HCT116 (cell line): ENCODE measurements at regions not wholly inside any gene's neighbourhood (a gene's known extent, or its start where the extent isn't known, plus 50 kb on each side); places are given as distances from the start of the nearest gene placed in this dataset.

Experiments
- ATAC-seq: fragments of 200-7000 bp; cut with Tn5 transposase; 2 replicates; pipeline ENCODE4 v1.9.1; 2020; ENCODE audit warnings: mild to moderate bottlenecking, moderate library complexity
- BruUV-seq: library from RNA; stranded (reverse); fragments of 400-500 nt; replicated peaks from 2 replicates; lab custom pipeline; 2021; lab: Mats Ljungman, UMichigan
- CTCF ChIA-PET: fragments of 300-600 bp; sonication (Branson Sonifier 250); formaldehyde crosslinking; loops from one replicate; lab custom pipeline; 2021; ENCODE audit warnings: antibody characterized with exemption; lab: Charles Lee
- POLR2A ChIA-PET: fragments of 300-600, 350-600 bp; sonication (Branson Sonifier 250); formaldehyde crosslinking; loops from one replicate; lab custom pipeline; 2021; ENCODE audit warnings: antibody characterized with exemption; lab: Charles Lee
- RAD21 ChIA-PET, 2 experiments: fragments of 300-600 bp; sonication (Branson Sonifier 250); formaldehyde crosslinking; loops; one replicate each; lab custom pipeline; 2023; ENCODE audit warnings: low total read pairs in 2 of 2; ENCODE audit not compliant: uncharacterized antibody in 2 of 2, unreplicated experiment in 2 of 2, low non-redundant PET in 1 of 2; lab: Charles Lee
- DNase-seq: peaks from one replicate; pipeline ENCODE4 v3.0.0-alpha.2; 2010; ENCODE audit warnings: low read depth, low spot score
- H2AFZ ChIP-seq: fragments of 200-600 bp; shearing (Covaris generic), sonication (generic); 2 replicates; pipeline ENCODE4 v1.6.1; 2017; ENCODE audit warnings: low read depth, mixed run types, mixed read lengths, antibody characterized with exemption, low read length; ENCODE audit not compliant: poor library complexity, severe bottlenecking
- H3K27ac ChIP-seq: 2 replicates; pipeline ENCODE4 v1.5.1; 2012; ENCODE audit warnings: low read depth, low read length
- H3K27me3 ChIP-seq: fragments of 200-600 bp; sonication (generic); 2 replicates; pipeline ENCODE4 v1.6.1; 2016; ENCODE audit warnings: mixed run types, low read length, mixed read lengths; ENCODE audit not compliant: insufficient read depth
- H3K36me3 ChIP-seq, 2 experiments: fragments of 200-500 bp in 1 of 2; fragments of 200-600 bp in 1 of 2; sonication (Bioruptor generic) in 1 of 2; sonication (generic) in 1 of 2; 2 replicates each; pipeline versions ENCODE4 v1.5.1 to v1.6.1; 2014 to 2016; ENCODE audit warnings: low read length in 2 of 2, inconsistent platforms in 1 of 2, mixed read lengths in 1 of 2, mixed run types in 1 of 2; ENCODE audit not compliant: insufficient read depth in 2 of 2, control insufficient read depth in 1 of 2
- H3K4me1 ChIP-seq, 2 experiments: fragments of 200-600 bp in 1 of 2; sonication (generic) in 1 of 2; 2 replicates each; pipeline versions ENCODE4 v1.5.1 to v1.6.1; 2012 to 2017; ENCODE audit warnings: low read length in 2 of 2, inconsistent platforms in 1 of 2, mild to moderate bottlenecking in 1 of 2, mixed read lengths in 1 of 2, mixed run types in 1 of 2, moderate library complexity in 1 of 2; ENCODE audit not compliant: insufficient read depth in 2 of 2, control insufficient read depth in 1 of 2
- H3K4me2 ChIP-seq: fragments of 200-600 bp; sonication (generic); 2 replicates; pipeline ENCODE4 v1.6.1; 2017; ENCODE audit warnings: mixed run types, low read length, mixed read lengths
- H3K4me3 ChIP-seq, 2 experiments: fragments of 200-600 bp in 1 of 2; sonication (generic) in 1 of 2; replicated peaks in 1 of 2; 2 replicates each; pipeline ENCODE4 v1.5.1; 2011 to 2016; ENCODE audit warnings: low read length in 2 of 2, control low read depth in 1 of 2, low read depth in 1 of 2, mild to moderate bottlenecking in 1 of 2, mixed read lengths in 1 of 2, mixed run types in 1 of 2
- H3K79me2 ChIP-seq: fragments of 200-600 bp; sonication (generic); 2 replicates; pipeline ENCODE4 v1.6.1; 2017; ENCODE audit warnings: mild to moderate bottlenecking, mixed run types, low read length, moderate library complexity, mixed read lengths; ENCODE audit not compliant: insufficient read depth
- H3K9ac ChIP-seq: fragments of 200-600 bp; sonication (generic); 2 replicates; pipeline ENCODE4 v1.6.1; 2016; ENCODE audit warnings: low read length, mixed read lengths
- H3K9me2 ChIP-seq: fragments of 200-600 bp; sonication (generic), shearing (Covaris generic); 2 replicates; pipeline ENCODE4 v1.6.1; 2017; ENCODE audit warnings: mixed run types, mild to moderate bottlenecking, moderate library complexity; ENCODE audit not compliant: insufficient read depth
- H3K9me3 ChIP-seq, 2 experiments: fragments of 200-500 bp in 1 of 2; fragments of 200-600 bp in 1 of 2; sonication (Bioruptor generic) in 1 of 2; sonication (generic) in 1 of 2; 2 replicates each; pipeline ENCODE4 v1.6.1; 2014 to 2017; ENCODE audit warnings: low read length in 2 of 2, mixed read lengths in 2 of 2, inconsistent platforms in 1 of 2, low read depth in 1 of 2, mild to moderate bottlenecking in 1 of 2, mixed run types in 1 of 2, moderate library complexity in 1 of 2; ENCODE audit not compliant: control insufficient read depth in 1 of 2, insufficient read depth in 1 of 2
- H4K20me1 ChIP-seq: fragments of 200-600 bp; sonication (generic), shearing (Covaris generic); 2 replicates; pipeline ENCODE4 v1.6.1; 2017; ENCODE audit warnings: mixed run types, mild to moderate bottlenecking, moderate library complexity; ENCODE audit not compliant: insufficient read depth
- ATF3 ChIP-seq: IDR thresholded peaks from 2 replicates; pipeline ENCODE4 v1.6.1; 2012
- CBX3 ChIP-seq: IDR thresholded peaks from 2 replicates; pipeline ENCODE4 v1.6.1; 2012; ENCODE audit warnings: low read depth
- CEBPB ChIP-seq: IDR thresholded peaks from 2 replicates; pipeline ENCODE4 v1.6.1; 2012; ENCODE audit warnings: low read depth
- CTCF ChIP-seq, 3 experiments: fragments of 200-600 bp in 1 of 3; sonication (generic) in 1 of 3; IDR thresholded peaks in 2 of 3; conservative IDR thresholded peaks in 1 of 3; 2 replicates each; pipeline ENCODE4 v1.5.1; 2012 to 2017; ENCODE audit warnings: low read depth in 2 of 3, low read length in 2 of 3, antibody characterized with exemption in 1 of 3, borderline replicate concordance in 1 of 3, control low read depth in 1 of 3, mild to moderate bottlenecking in 1 of 3, mixed read lengths in 1 of 3, mixed run types in 1 of 3, moderate library complexity in 1 of 3; ENCODE audit not compliant: insufficient read depth in 1 of 3
- EGR1 ChIP-seq: IDR thresholded peaks from 2 replicates; pipeline ENCODE4 v1.6.1; 2012; ENCODE audit warnings: low read depth
- ELF1 ChIP-seq: IDR thresholded peaks from 2 replicates; pipeline ENCODE4 v1.6.1; 2012; ENCODE audit warnings: low read depth, borderline replicate concordance
- EZH2 ChIP-seq: fragments of 200-600 bp; sonication (generic); IDR thresholded peaks from 2 replicates; pipeline ENCODE4 v1.6.1; 2017; ENCODE audit warnings: antibody characterized with exemption, mixed run types
- MAX ChIP-seq: IDR thresholded peaks from 2 replicates; pipeline ENCODE4 v1.6.1; 2012
- POLR2A ChIP-seq: IDR thresholded peaks from 2 replicates; pipeline ENCODE4 v1.7.0; 2011; ENCODE audit warnings: borderline replicate concordance; ENCODE audit not compliant: insufficient read depth, insufficient read length; ENCODE audit errors: extremely low read depth
- POLR2AphosphoS5 ChIP-seq: IDR thresholded peaks from 2 replicates; pipeline ENCODE4 v1.6.1; 2011; ENCODE audit warnings: mild to moderate bottlenecking, low read depth, low read length, moderate library complexity
- RAD21 ChIP-seq: IDR thresholded peaks from 2 replicates; pipeline ENCODE4 v1.6.1; 2012; ENCODE audit warnings: low read depth, mild to moderate bottlenecking
- REST ChIP-seq: IDR thresholded peaks from 2 replicates; pipeline ENCODE4 v1.6.1; 2012; ENCODE audit warnings: low read depth
- SIN3A ChIP-seq: IDR thresholded peaks from 2 replicates; pipeline ENCODE4 v1.6.1; 2012; ENCODE audit warnings: low read depth
- SP1 ChIP-seq: IDR thresholded peaks from 2 replicates; pipeline ENCODE4 v1.6.1; 2012; ENCODE audit warnings: low read depth
- SRF ChIP-seq: IDR thresholded peaks from 2 replicates; pipeline ENCODE4 v1.6.1; 2012; ENCODE audit warnings: low read depth
- TCF7L2 ChIP-seq: IDR thresholded peaks from 2 replicates; pipeline ENCODE4 v1.7.0; 2011; ENCODE audit warnings: borderline replicate concordance, inconsistent platforms; ENCODE audit not compliant: insufficient read depth, insufficient read length; ENCODE audit errors: extremely low read depth
- YY1 ChIP-seq: IDR thresholded peaks from 2 replicates; pipeline ENCODE4 v1.6.1; 2011; ENCODE audit warnings: low read length, low read depth, moderate library complexity, mild to moderate bottlenecking; ENCODE audit not compliant: insufficient replicate concordance; ENCODE audit errors: extremely low read depth
- ZBTB33 ChIP-seq: IDR thresholded peaks from 2 replicates; pipeline ENCODE4 v1.6.1; 2011; ENCODE audit warnings: mild to moderate bottlenecking, low read length, moderate library complexity; ENCODE audit not compliant: insufficient replicate concordance; ENCODE audit errors: extremely low read depth
- ZFX ChIP-seq: fragments of 450-650 bp; IDR thresholded peaks from 2 replicates; pipeline ENCODE4 v1.6.1; 2017
- intact Hi-C: fragments of 100-400 bp; cut with micrococcal nuclease; formaldehyde crosslinking; loops from 2 replicates; pipeline ENCODE4 v1.10.0; 2022

- intact Hi-C loops, result no loop called here
- Histone ChIP-seq H3K9ac (no peak overlapping the region), H2AFZ (no peak overlapping the region), H4K20me1 (no peaks in the 10 kb centered on the region), H3K27me3 (no peaks in the 10 kb centered on the region), H3K4me2 (no peak overlapping the region), H3K27ac (no peak overlapping the region), H3K9me3 (no peaks in the 10 kb centered on the region), H3K36me3 (no peaks in the 10 kb centered on the region), H3K79me2 (no peaks in the 10 kb centered on the region), H3K4me3 (no peak overlapping the region), H3K4me1 (peaks cover 0 to 4% of the 10 kb centered on the region in 2 experiments; a peak in 1 of 4 replicates), H3K9me2 (no peaks in the 10 kb centered on the region)
- TF ChIP-seq ATF3 (no peak), POLR2AphosphoS5 (no peak), POLR2A (no peak), TCF7L2 (no peak), SP1 (no peak), SIN3A (no peak), RAD21 (no peak), ZBTB33 (no peak), MAX (no peak), CEBPB (no peak), YY1 (no peak), SRF (no peak), CBX3 (no peak), EZH2 (no peak), EGR1 (no peak), CTCF (IDR thresholded peaks at IDR 0.05 in 2 of 3, conservative IDR thresholded peaks at IDR 0.05 in 1 of 3; ENCODE audit: borderline replicate concordance in 1 of 3, insufficient read depth in 1 of 3, low read depth in 2 of 3, low read length in 2 of 3) (no peak), REST (no peak), ZFX (no peak), ELF1 (no peak)
- DNase-seq, result no peak
- BruUV-seq, result no TSS peak
- RAD21 ChIA-PET, result no interaction called here
- CTCF ChIA-PET, result no interaction called here
- POLR2A ChIA-PET, result no interaction called here
- no peak for ATAC-seq
Measured at GRCh38 chr15:72919936-72920465, 132.3 kb upstream of the NEO1 start.
